Ovary (tissue), 3 donors: ENCODE measurements at regions not wholly inside any gene's neighbourhood (a gene's known extent, or its start where the extent isn't known, plus 50 kb on each side); places are given as distances from the start of the nearest gene placed in this dataset.

ENCODE experiments used
- EP300 ChIP-seq: sonication (generic); formaldehyde crosslinking; IDR thresholded peaks from one replicate; pipeline ENCODE4 v1.6.1; 2017; ENCODE audit warnings: antibody characterized with exemption
- POLR2A ChIP-seq: fragments of 450-650 bp; IDR thresholded peaks from one replicate; pipeline ENCODE4 v1.6.1; 2017; ENCODE audit warnings: antibody characterized with exemption, mild to moderate bottlenecking, moderate library complexity
- TF ChIP-seq, protein P1 (sequence below), 3 donors: fragments of 450-650 bp in 2 of 3; fragments of 200-600 bp in 1 of 3; IDR thresholded peaks; one replicate each; pipeline versions ENCODE4 v1.5.1 to v1.8.0; 2016 to 2022; ENCODE audit warnings: antibody characterized with exemption in 3 of 3, mild to moderate bottlenecking in 1 of 3
- donor health status: DM: no; HTN: no; CAD: no.

DNA sequence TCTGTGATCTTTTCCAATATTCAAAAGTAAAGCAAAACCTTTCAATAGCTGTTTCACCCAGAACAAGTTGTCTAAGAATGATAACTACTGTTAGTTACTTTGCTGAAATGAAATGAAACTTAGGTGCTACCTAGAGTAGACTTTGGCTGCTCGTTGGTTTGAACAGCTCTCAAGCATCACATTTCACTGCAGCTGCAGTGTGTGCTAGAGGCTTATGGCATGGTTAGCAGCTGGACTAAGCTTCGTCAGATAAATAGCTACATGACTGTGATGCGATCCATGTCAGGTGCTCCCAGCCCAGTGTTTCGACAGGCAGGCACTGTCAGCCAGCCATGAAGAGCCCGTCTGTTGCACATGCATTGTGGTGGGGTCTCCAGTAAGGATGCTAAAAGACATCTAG lies 201.1 kb downstream of the TFAP2B start:
- TF ChIP-seq POLR2A (no peak), EP300 (no peak)
- TF ChIP-seq, protein P1, sequence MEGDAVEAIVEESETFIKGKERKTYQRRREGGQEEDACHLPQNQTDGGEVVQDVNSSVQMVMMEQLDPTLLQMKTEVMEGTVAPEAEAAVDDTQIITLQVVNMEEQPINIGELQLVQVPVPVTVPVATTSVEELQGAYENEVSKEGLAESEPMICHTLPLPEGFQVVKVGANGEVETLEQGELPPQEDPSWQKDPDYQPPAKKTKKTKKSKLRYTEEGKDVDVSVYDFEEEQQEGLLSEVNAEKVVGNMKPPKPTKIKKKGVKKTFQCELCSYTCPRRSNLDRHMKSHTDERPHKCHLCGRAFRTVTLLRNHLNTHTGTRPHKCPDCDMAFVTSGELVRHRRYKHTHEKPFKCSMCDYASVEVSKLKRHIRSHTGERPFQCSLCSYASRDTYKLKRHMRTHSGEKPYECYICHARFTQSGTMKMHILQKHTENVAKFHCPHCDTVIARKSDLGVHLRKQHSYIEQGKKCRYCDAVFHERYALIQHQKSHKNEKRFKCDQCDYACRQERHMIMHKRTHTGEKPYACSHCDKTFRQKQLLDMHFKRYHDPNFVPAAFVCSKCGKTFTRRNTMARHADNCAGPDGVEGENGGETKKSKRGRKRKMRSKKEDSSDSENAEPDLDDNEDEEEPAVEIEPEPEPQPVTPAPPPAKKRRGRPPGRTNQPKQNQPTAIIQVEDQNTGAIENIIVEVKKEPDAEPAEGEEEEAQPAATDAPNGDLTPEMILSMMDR (IDR thresholded peaks at IDR 0.05), result no peak
